Neural progenitor cell (in vitro differentiated cells): ENCODE measurements at regions not wholly inside any gene's neighbourhood (a gene's known extent, or its start where the extent isn't known, plus 50 kb on each side); places are given as distances from the start of the nearest gene placed in this dataset.

Experiments
- CTCF ChIP-seq: fragments of 200-600 bp; sonication (generic); IDR thresholded peaks from 2 replicates; pipeline ENCODE4 v1.5.1; 2017; ENCODE audit warnings: antibody characterized with exemption, mild to moderate bottlenecking
- EZH2 ChIP-seq: fragments of 200-600 bp; sonication (generic); IDR thresholded peaks from 2 replicates; pipeline ENCODE4 v1.6.1; 2017; ENCODE audit warnings: antibody characterized with exemption, mild to moderate bottlenecking, moderate library complexity
- EZH2phosphoT487 ChIP-seq: fragments of 200-600 bp; sonication (generic); IDR thresholded peaks from 2 replicates; pipeline ENCODE4 v1.6.1; 2017; ENCODE audit warnings: antibody characterized with exemption

DNA sequence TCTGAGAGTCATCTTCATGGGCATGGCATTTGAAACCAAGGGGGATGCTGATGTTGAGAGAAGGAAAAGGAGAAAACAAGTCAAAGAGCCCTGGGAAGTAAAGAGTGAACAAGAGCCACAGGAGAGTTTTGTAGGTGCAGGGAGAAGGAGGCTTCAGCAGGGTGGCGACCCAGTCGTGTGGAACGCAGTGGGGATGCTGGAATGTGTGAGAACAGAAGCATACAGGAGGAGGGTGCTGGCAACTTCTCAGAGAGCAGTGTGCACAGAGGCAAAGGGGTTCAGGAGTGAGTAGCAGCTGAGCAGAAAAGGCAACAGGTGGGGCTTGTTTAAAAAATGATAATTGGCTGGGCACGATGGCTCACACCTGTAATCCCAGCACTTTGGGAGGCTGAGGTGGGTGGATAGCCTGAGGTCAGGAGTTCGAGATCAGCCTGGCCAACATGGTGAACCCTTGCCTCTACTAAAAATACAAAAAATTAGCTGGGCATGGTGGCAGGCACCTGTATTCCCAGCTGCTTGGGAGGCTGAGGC, 75.8 kb upstream of the PLET1 start:
- TF ChIP-seq CTCF (no peak), EZH2 (no peak), EZH2phosphoT487 (no peak)
